NCI-H524 treated with DMSO at 0.1 percent for 48 hours (cell line): ENCODE measurements at regions not wholly inside any gene's neighbourhood (a gene's known extent, or its start where the extent isn't known, plus 50 kb on each side); places are given as distances from the start of the nearest gene placed in this dataset.
"Not testable (repeated sequence)": the region's sequence is repeated elsewhere in the genome, so short reads cannot be mapped to it uniquely, and the experiment has no call there.

ENCODE experiments used
- DNase-seq: peaks from one replicate; lab custom pipeline; 2025; lab: John Stamatoyannopoulos, UW

GRCh38 chr2:53362934-53363333, 404.7 kb upstream of the CHAC2 start:
- DNase-seq: no peak

- DNase-seq: no peak
Observed at GRCh38 chr2:53356291-53356905, 411.2 kb upstream of the CHAC2 start.

DNA sequence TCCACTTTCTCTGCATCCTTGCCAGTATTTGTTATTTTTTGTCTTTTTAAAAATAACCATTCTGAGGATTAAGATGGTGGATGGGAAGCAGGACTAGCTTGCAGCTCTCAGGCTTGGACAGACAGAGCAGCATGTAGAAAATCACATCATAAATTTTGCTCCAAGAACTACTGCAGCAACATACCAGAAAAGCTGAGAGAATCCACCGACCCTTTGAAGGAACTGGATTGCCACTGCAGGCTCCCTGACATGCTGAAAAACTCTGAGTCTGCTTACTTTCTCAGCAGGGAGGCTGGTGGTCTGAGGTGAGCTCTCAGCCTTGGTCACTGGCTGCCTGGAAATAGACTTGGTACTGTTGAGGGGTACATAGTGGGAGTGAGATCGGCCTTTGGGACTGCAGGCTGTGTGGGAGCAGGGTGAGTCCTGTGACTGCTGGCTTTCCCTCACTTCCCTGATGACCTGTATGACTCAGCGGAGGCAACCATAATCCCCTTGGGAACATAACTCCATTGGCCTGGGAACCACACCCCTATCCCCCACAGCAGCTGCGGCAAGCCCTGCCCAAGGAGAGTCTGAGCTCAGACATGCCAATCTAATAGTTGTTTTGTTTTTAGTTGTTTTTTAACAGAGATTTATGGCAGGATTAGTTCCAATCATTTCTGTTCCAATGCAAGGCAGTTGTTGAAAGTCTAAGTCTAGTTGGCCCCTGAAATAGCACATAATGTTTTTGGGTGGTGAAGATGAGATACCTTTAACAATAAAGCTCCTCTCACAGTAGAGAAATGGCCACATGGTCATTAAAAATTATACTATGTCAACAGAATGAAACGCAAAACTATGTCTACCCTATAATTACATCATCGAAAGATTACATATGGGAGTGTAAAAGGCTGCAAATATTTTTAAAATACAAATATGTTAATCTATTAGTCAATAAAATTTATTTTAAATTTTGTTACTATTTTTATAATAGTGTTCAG, 414.2 kb upstream of the CHAC2 start:
- no peak for DNase-seq

DNA sequence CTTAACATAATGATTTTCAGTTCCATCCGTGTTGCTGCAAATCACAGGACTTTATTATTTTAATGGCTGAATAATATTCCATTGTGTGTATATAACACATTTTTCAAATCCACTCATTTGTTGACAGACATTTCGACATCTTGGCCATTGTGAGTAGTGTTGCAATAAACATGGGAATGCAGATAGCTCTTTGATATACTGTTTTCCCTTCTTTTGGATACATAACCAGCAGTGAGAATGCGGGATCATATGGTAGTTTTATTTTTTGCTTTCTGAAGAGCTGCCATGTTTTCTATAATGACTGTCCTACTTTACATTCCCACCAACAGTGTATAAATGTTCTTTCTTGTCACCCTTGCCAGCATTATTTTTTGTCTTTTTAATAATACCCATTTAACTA, 420.3 kb upstream of the CHAC2 start:
- DNase-seq: no peak

DNA sequence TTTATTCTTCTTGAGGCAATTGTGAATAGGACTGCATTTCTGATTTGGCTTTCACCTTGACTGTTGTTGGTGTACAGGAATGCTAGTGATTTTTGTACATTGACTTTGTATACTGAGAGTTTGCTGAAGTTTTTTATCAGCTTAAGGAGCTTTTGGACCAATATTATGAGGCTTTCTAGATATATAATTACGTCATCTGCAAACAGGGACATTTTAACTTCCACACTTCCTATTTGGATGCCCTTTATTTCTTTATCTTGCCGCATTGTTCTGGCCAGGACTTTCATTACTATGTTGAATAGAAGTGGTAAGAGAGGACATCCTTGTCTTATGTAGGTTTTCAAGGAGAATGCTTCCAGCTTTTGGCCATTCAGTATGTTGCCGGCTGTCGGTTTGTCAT, 425.4 kb upstream of the CHAC2 start:
- no peak for DNase-seq

- DNase-seq: peak; percentile 6
Observed at GRCh38 chr2:53334610-53335009, 433.0 kb upstream of the CHAC2 start.

GRCh38 chr2:53331667-53332066, 435.9 kb upstream of the CHAC2 start:
- no peak for DNase-seq

- DNase-seq: no peak
Observed at GRCh38 chr2:53317861-53318260, 449.7 kb upstream of the CHAC2 start.

DNA sequence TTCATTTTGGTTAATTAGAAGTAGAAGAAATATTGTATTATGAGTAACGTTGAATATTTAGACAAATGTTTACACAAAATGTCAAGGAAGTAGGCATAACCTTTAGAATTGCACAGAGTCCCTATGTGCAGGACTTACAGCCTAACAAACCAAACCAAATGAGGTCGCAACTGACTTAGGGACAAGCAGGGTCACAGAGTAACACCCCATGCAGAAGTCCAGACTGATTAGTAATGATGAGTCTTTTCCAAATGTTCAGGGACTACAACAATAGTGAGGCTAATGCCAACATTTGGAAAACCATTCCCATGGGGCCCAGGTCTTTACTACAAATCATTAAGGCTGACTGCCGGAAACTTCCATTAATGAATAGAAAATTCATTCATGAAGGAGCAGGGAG, 452.5 kb upstream of the CHAC2 start:
- DNase-seq: no peak

DNA sequence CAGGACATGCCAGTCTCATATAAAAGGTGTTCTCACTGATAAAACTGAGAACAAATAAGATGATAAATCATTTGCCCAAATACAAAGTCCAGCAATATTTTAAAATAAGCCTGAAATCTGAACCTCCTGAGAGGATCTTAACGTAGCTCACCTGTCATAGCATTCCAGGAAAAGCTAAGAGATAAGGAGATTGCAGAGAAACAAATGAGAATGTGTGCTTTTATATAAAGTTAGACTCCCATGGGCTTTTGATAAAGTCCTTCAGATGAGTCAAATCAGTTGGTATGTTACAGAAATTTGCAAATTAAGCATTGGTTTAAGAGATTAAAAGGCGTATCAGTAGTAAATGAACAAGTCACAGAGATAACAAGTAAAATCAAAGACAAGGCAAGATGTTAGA, 452.9 kb upstream of the CHAC2 start:
- DNase-seq: no peak

DNA sequence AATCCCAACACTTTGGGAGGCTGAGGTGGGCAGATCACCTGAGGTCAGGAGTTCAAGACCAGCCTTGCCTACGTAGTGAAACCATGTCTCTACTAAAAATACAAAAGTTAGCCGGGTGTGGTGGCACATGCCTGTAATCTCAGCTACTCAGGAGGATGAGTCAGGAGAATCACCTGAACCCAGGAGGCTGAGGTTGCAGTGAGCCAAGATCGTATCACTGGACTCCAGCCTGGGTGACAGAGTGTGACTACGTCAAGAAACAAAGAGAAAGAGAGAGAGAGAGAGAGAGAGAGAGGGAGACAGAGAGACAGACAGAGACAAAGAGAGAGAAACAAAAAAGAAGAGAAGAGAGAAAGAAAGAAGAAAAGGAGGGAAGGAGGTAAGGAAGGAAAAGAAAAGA, 454.0 kb upstream of the CHAC2 start:
- not testable (repeated sequence) for DNase-seq

GRCh38 chr2:53312721-53313120, 454.9 kb upstream of the CHAC2 start:
- DNase-seq: no peak

DNA sequence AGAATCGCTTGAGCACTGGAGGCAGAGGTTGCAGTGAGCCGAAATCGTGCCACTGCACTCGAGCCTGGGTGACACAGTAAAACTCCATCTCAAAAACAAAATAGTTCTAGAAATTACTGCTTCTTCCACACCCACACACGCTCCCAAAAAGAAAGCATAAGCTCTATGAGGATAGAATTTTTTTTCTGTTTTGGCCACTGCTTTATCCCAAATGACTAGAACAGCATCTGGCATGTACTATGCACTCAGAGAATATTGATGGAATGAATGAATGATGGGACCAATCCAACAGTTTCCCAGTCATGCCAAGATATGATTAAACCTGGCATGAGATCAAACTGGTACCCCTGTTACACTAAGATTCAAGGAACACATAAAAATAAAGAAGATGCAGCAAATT, 455.4 kb upstream of the CHAC2 start:
- no peak for DNase-seq

- DNase-seq: no peak
Observed at GRCh38 chr2:53303012-53303578, 464.5 kb upstream of the CHAC2 start.

DNA sequence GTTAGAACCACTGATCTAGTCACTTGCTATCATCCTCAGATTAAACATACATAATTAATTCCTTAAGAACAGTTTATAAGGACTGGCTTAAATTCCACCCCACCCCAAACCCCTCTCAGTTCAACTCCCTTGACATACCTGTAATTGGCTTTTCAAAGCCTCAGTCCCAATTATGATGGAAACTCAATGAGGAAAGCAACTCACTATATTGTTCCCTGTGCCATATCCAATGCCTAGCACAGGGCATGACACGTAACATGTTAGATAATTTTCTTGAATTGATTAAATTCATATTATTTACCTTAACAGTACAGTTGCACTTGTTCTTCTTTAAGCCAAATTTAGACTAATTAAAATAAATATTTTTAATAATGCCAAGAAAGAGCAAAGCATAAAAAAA, 465.1 kb upstream of the CHAC2 start:
- DNase-seq: no peak

GRCh38 chr2:53289309-53290006, 478.1 kb upstream of the CHAC2 start:
- DNase-seq: no peak

GRCh38 chr2:53286345-53286744, 481.3 kb upstream of the CHAC2 start:
- DNase-seq: no peak

- no peak for DNase-seq
Observed at GRCh38 chr2:53275743-53276142, 491.9 kb upstream of the CHAC2 start.

- no peak for DNase-seq
Observed at GRCh38 chr2:53268626-53269025, 499.0 kb upstream of the CHAC2 start.

DNA sequence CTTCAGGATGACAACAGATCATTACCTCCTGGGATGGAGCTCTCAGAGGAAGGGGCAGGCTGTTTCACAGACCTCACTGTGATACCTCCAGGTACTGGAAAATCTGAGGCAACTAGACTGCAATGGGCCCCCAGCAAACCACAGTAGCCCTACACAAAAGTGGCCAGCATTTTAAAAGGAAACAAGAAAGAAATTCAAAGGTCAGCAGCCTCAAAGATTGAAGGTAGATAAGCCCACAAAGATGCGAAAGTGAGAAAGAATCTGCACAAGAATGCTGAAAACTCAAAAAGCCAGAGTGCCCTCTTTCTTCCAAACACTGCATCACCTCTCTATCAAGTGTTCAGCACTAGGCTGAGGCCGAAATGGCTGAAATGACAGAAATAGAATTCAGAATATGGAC, 499.5 kb upstream of the CHAC2 start:
- DNase-seq: no peak

GRCh38 chr2:53265544-53266299, 501.9 kb upstream of the CHAC2 start:
- no peak for DNase-seq

DNA sequence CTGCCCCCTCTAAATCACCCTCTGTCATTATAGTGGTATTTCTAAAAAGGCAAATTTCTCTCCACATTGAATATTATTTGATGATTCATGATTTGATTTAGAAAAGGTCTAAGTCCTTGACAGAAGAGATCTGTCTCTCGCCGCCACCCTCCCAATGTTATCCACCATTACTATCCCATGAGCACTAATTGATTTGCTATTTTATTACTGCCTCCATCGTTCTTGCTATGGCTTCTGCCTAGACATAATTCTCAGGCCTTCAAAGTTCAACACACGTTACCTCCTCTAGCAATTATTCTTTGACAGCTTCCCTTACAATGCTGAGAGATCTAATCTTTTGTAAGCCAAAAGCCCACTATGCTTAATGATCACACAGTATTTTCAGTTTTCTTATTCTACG, 507.0 kb upstream of the CHAC2 start:
- no peak for DNase-seq
